Neural crest cell (in vitro differentiated cells): ENCODE measurements at regions not wholly inside any gene's neighbourhood (a gene's known extent, or its start where the extent isn't known, plus 50 kb on each side); places are given as distances from the start of the nearest gene placed in this dataset.
"Not testable (repeated sequence)": the region's sequence is repeated elsewhere in the genome, so short reads cannot be mapped to it uniquely, and the experiment has no call there.

Experiments used
- DNase-seq: peaks from one replicate; pipeline ENCODE4 v3.0.0; 2021; ENCODE audit warnings: low read depth, mixed read lengths, low spot score
- H3K27ac Mint-ChIP-seq: one replicate; pipeline ENCODE4 v1.8.0; 2021; ENCODE audit warnings: mild to moderate bottlenecking, mixed read lengths; ENCODE audit not compliant: unreplicated experiment
- H3K27me3 Mint-ChIP-seq: 2 replicates; pipeline ENCODE4 v1.8.0; 2021; ENCODE audit warnings: low read depth, mild to moderate bottlenecking, mixed read lengths
- H3K36me3 Mint-ChIP-seq: 2 replicates; pipeline ENCODE4 v1.8.0; 2021; ENCODE audit warnings: low read depth, mild to moderate bottlenecking, mixed read lengths
- H3K4me1 Mint-ChIP-seq: 2 replicates; pipeline ENCODE4 v1.8.0; 2021; ENCODE audit warnings: mixed read lengths
- H3K4me3 Mint-ChIP-seq: one replicate; pipeline ENCODE4 v1.8.0; 2021; ENCODE audit warnings: mild to moderate bottlenecking, mixed read lengths
- H3K9me3 Mint-ChIP-seq: 2 replicates; pipeline ENCODE4 v1.8.0; 2021; ENCODE audit warnings: mixed read lengths
- CTCF ChIP-seq: fragments of 200-600 bp; sonication (generic); conservative IDR thresholded peaks from 2 replicates; pipeline ENCODE4 v1.5.0; 2021; ENCODE audit warnings: antibody characterized with exemption, mild to moderate bottlenecking

- no peak for DNase-seq
- Mint-ChIP-seq H3K9me3 (no peaks in the 10 kb centered on the region), H3K27me3 (no peaks in the 10 kb centered on the region), H3K4me3 (no peak overlapping the region), H3K36me3 (no peaks in the 10 kb centered on the region), H3K4me1 (peaks cover 8% of the 10 kb centered on the region), H3K27ac (no peak overlapping the region)
- no peak for TF ChIP-seq CTCF
These were observed 81.6 kb upstream of the FAT1 start for GRCh38 chr4:186805020-186805820.

- not testable (repeated sequence) for H3K27me3 Mint-ChIP-seq, H3K36me3 Mint-ChIP-seq, H3K27ac Mint-ChIP-seq, DNase-seq, H3K9me3 Mint-ChIP-seq, H3K4me3 Mint-ChIP-seq
- H3K4me1 Mint-ChIP-seq = peaks cover 11% of the 10 kb centered on the region
These were observed 82.3 kb upstream of the FAT1 start for GRCh38 chr4:186805917-186806316.

GRCh38 chr4:186806679-186807421 is 83.2 kb upstream of the FAT1 start:
- Mint-ChIP-seq H3K4me1 (peaks cover 11% of the 10 kb centered on the region), H3K36me3 (no peaks in the 10 kb centered on the region), H3K27me3 (no peaks in the 10 kb centered on the region), H3K27ac (no peak overlapping the region), H3K4me3 (no peak overlapping the region), H3K9me3 (no peaks in the 10 kb centered on the region)
- no peak for TF ChIP-seq CTCF
- DNase-seq = no peak

- no peak for TF ChIP-seq CTCF
- Mint-ChIP-seq H3K4me1 (peaks cover 11% of the 10 kb centered on the region), H3K9me3 (peaks cover 5% of the 10 kb centered on the region), H3K27me3 (no peaks in the 10 kb centered on the region), H3K4me3 (no peak overlapping the region), H3K36me3 (no peaks in the 10 kb centered on the region), H3K27ac (no peak overlapping the region)
- DNase-seq = no peak
These were observed 84.4 kb upstream of the FAT1 start for GRCh38 chr4:186807808-186808629.

GRCh38 chr4:186808630-186809018 is 85.0 kb upstream of the FAT1 start:
- DNase-seq = no peak
- no peaks in the 10 kb centered on the region for H3K36me3 Mint-ChIP-seq
- TF ChIP-seq CTCF = no peak
- peaks cover 5% of the 10 kb centered on the region for H3K9me3 Mint-ChIP-seq
- no peak overlapping the region for H3K4me3 Mint-ChIP-seq
- peaks cover 11% of the 10 kb centered on the region for H3K4me1 Mint-ChIP-seq
- H3K27me3 Mint-ChIP-seq = no peaks in the 10 kb centered on the region
- H3K27ac Mint-ChIP-seq = no peak overlapping the region
